Mucosa of descending colon (tissue), 3 donors: ENCODE measurements at regions not wholly inside any gene's neighbourhood (a gene's known extent, or its start where the extent isn't known, plus 50 kb on each side); places are given as distances from the start of the nearest gene placed in this dataset.

Experiments used
- ATAC-seq: fragments of 200-7000 bp; cut with Tn5 transposase; one replicate; pipeline ENCODE4 v1.9.1; 2020; ENCODE audit warnings: mild to moderate bottlenecking, moderate library complexity
- DNase-seq, 3 donors: peaks; one replicate each; pipeline ENCODE4 v3.0.0-alpha.2; 2020
- H3K36me3 ChIP-seq: fragments of 200-600 bp; one replicate; pipeline ENCODE4 v1.8.0; 2021; ENCODE audit warnings: low read depth, mild to moderate bottlenecking
- H3K4me1 ChIP-seq: fragments of 200-600 bp; one replicate; pipeline ENCODE4 v1.8.0; 2021; ENCODE audit warnings: low read depth, mild to moderate bottlenecking
- H3K4me3 ChIP-seq: fragments of 200-600 bp; one replicate; pipeline ENCODE4 v1.8.0; 2021; ENCODE audit warnings: mild to moderate bottlenecking
- H3K9me3 ChIP-seq: fragments of 200-600 bp; one replicate; pipeline ENCODE4 v1.8.0; 2021; ENCODE audit warnings: mild to moderate bottlenecking
- CTCF ChIP-seq: fragments of 200-600 bp; IDR thresholded peaks from one replicate; pipeline ENCODE4 v1.8.0; 2022; ENCODE audit warnings: antibody characterized with exemption, mild to moderate bottlenecking
- intact Hi-C, 2 donors: fragments of 100-400 bp; cut with DNase I in 1 of 2; cut with micrococcal nuclease in 1 of 2; formaldehyde crosslinking; loops; one replicate each; pipeline versions ENCODE4 v1.11.0 to v1.11.1; 2022; cut with DNase I, micrococcal nuclease
- donor health status: DM: no; HTN: no; CAD: no; lungs with moderate emphysema.
- donor health status: DM: no; HTN: no; CAD: no.
- donor health status: DM: no; HTN: yes; CAD: no.

GRCh38 chr16:79347277-79347676 lies 253.3 kb downstream of the MAF start:
- intact Hi-C loops: no loop called here
- no peaks in the 10 kb centered on the region for H3K4me1 ChIP-seq
- no peak for ATAC-seq

GRCh38 chr16:79339863-79340262 lies 260.7 kb downstream of the MAF start:
- no peak for DNase-seq

More at GRCh38 chr16:79347277-79347676, 253.3 kb downstream of the MAF start:
- TF ChIP-seq CTCF: no peak
- Histone ChIP-seq H3K4me3 (no peak overlapping the region), H3K36me3 (no peaks in the 10 kb centered on the region), H3K9me3 (no peaks in the 10 kb centered on the region)
- no peak for DNase-seq

GRCh38 chr16:79337906-79338305 lies 262.6 kb downstream of the MAF start:
- DNase-seq (no peak), ATAC-seq (no peak)
- Histone ChIP-seq H3K4me3 (no peak overlapping the region), H3K9me3 (no peaks in the 10 kb centered on the region), H3K4me1 (no peaks in the 10 kb centered on the region), H3K36me3 (no peaks in the 10 kb centered on the region)
- intact Hi-C loops: no loop called here
- no peak for TF ChIP-seq CTCF

More at GRCh38 chr16:79339863-79340262, 260.7 kb downstream of the MAF start:
- intact Hi-C loops: no loop called here
- H3K36me3 ChIP-seq: no peaks in the 10 kb centered on the region
- no peak overlapping the region for H3K4me3 ChIP-seq
- TF ChIP-seq CTCF: no peak
- ATAC-seq: no peak
- H3K4me1 ChIP-seq: no peaks in the 10 kb centered on the region
- H3K9me3 ChIP-seq: no peaks in the 10 kb centered on the region

- TF ChIP-seq CTCF: no peak
- Histone ChIP-seq H3K36me3 (no peaks in the 10 kb centered on the region), H3K4me3 (no peak overlapping the region), H3K4me1 (no peaks in the 10 kb centered on the region), H3K9me3 (no peaks in the 10 kb centered on the region)
- intact Hi-C loops: no loop called here
- peak; percentile 15 for ATAC-seq
- DNase-seq: no peak
Observed at GRCh38 chr16:79336437-79337229, 263.9 kb downstream of the MAF start.

- no peaks in the 10 kb centered on the region for H3K9me3 ChIP-seq
Observed at GRCh38 chr16:79334127-79334526, 266.4 kb downstream of the MAF start.

More at GRCh38 chr16:79334127-79334526, 266.4 kb downstream of the MAF start:
- ATAC-seq (peak; percentile 47), DNase-seq (peak in 2 of 3 donors; percentile 36 to 37)
- no peak overlapping the region for H3K4me3 ChIP-seq
- no peak for TF ChIP-seq CTCF
- no peaks in the 10 kb centered on the region for H3K36me3 ChIP-seq
- intact Hi-C loops: no loop called here
- H3K4me1 ChIP-seq: peaks cover 16% of the 10 kb centered on the region
